Hepatocyte (in vitro differentiated cells): ENCODE measurements at regions not wholly inside any gene's neighbourhood (a gene's known extent, or its start where the extent isn't known, plus 50 kb on each side); places are given as distances from the start of the nearest gene placed in this dataset.

Experiments
- CTCF ChIP-seq: fragments of 200-600 bp; sonication (generic); IDR thresholded peaks from 2 replicates; pipeline ENCODE4 v1.5.1; 2016; ENCODE audit warnings: antibody characterized with exemption, mild to moderate bottlenecking; ENCODE audit not compliant: poor library complexity
- EZH2 ChIP-seq: fragments of 200-600 bp; sonication (generic); IDR thresholded peaks from 2 replicates; pipeline ENCODE4 v1.6.1; 2016; ENCODE audit warnings: antibody characterized with exemption, mild to moderate bottlenecking, borderline replicate concordance
- EZH2phosphoT487 ChIP-seq: fragments of 200-600 bp; sonication (generic); IDR thresholded peaks from one replicate; pipeline ENCODE4 v1.6.1; 2018; ENCODE audit warnings: antibody characterized with exemption, mild to moderate bottlenecking, low read depth, moderate library complexity; ENCODE audit not compliant: unreplicated experiment, severe bottlenecking

GRCh38 chr6:134469702-134470456, 152.0 kb upstream of the SGK1 start:
- no peak for TF ChIP-seq CTCF
- TF ChIP-seq EZH2 = no peak
- TF ChIP-seq EZH2phosphoT487 = no peak
